LNCaP clone FGC (cell line): ENCODE measurements at regions not wholly inside any gene's neighbourhood (a gene's known extent, or its start where the extent isn't known, plus 50 kb on each side); places are given as distances from the start of the nearest gene placed in this dataset.

Experiments used
- DNase-seq: peaks from one replicate; pipeline ENCODE4 v3.0.0-alpha.2; 2011; ENCODE audit warnings: low read depth
- H3K4me3 ChIP-seq: 2 replicates; pipeline ENCODE4 v1.5.1; 2011; ENCODE audit warnings: mild to moderate bottlenecking, low read depth, low read length, control low read depth
- TF ChIP-seq, protein P1 (sequence below): IDR thresholded peaks from 2 replicates; pipeline ENCODE4 v1.5.1; 2012; ENCODE audit warnings: mild to moderate bottlenecking; ENCODE audit not compliant: control insufficient read depth, insufficient read depth; ENCODE audit errors: extremely low read depth

DNA sequence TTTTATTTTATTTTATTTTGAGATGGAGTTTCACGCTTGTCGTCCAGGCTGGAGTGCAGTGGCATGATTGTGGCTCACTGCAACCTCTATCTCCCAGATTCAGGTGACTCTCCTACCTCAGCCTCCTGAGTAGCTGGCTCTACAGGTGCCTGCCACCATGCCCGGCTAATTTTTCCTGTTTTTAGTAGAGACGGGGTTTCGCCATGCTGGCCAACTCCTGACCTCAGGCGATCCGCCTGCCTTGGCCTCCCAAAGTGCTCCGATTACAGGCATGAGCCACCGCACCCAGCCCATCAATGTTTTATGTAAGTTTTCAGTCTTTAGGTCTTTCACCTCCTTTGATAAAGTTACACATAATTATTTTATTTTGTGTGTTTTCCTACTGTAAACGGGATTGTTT is 154.6 kb downstream of the COPRS start:
- no peak for DNase-seq
- H3K4me3 ChIP-seq, result no peak overlapping the region
- TF ChIP-seq, protein P1, sequence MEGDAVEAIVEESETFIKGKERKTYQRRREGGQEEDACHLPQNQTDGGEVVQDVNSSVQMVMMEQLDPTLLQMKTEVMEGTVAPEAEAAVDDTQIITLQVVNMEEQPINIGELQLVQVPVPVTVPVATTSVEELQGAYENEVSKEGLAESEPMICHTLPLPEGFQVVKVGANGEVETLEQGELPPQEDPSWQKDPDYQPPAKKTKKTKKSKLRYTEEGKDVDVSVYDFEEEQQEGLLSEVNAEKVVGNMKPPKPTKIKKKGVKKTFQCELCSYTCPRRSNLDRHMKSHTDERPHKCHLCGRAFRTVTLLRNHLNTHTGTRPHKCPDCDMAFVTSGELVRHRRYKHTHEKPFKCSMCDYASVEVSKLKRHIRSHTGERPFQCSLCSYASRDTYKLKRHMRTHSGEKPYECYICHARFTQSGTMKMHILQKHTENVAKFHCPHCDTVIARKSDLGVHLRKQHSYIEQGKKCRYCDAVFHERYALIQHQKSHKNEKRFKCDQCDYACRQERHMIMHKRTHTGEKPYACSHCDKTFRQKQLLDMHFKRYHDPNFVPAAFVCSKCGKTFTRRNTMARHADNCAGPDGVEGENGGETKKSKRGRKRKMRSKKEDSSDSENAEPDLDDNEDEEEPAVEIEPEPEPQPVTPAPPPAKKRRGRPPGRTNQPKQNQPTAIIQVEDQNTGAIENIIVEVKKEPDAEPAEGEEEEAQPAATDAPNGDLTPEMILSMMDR, result no peak

DNA sequence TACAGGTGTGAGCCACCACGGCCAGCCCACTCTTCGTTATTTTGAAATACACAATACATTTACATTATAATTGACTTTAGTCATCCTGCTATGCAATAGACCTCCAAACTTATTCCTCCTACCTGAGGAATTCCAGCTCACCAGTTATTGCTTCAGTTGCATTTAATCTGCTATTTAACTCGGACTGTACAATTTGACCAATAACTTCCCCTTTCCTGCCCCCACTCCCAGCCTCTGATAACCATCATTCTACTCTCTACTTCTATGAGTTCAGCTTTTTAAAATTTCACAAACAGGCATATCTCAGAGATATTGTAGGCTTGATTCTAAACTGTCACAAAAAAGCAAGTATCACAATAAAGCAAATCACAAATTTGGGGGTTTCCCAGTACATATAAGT is 157.0 kb downstream of the COPRS start:
- no peak overlapping the region for H3K4me3 ChIP-seq
- TF ChIP-seq, protein P1, result no peak
- no peak for DNase-seq

DNA sequence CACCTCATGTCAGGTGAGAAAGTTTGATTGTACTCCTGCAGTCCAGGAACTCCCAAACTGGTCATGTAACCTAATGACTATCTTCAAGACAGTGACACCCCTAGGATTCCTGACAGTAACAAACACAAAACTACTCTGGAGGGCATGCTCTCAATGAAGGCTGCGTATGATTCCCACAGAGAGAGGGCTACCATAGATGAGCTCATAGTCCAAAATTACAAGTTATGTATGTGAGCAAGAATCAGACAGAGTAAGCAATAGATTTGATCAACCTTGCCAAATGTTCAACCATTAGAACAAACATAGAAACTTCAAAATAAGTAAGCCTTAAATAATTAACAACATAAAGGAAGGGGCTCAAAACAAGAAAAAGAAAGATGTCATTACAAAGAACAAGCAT is 158.1 kb downstream of the COPRS start:
- DNase-seq, result no peak
- H3K4me3 ChIP-seq, result no peak overlapping the region
- TF ChIP-seq, protein P1, result no peak

DNA sequence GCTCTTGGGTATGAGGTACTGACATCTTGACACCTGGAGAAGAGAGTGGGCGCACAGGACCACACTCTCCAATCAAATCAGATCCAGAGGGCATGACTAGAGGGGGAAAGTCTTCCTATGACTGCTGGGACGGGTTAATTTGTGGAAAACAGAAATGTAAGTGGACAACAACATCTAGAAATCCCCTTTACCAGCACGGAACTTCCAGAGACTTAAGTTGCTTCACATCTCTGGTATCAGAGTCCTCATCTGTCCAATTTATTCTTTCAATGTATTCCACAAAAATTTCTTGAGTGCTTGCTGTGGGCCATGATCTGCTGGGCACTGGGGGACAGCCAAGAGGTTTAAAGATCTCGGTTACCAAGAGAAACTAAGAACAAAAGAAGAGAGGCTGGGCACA is 159.2 kb downstream of the COPRS start:
- DNase-seq, result no peak

DNA sequence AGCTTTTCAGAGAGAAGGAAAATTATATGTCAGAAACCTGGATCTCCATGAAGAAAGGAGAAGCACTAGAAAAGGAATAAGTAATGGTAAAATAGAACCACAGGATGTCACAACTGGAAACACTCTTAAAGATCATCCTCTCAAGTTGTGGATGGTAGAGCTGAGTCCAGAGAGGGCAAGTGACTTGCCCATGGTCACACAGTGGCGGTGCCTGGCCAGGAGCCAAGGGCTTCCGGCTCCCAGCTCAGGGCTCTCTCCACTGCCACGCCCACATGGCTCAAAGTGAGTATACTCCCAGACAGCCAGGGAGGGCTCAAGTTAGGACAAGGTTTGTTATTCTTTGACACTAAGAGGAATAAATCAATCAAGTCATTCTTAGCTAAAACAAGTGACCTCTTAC is 159.8 kb downstream of the COPRS start:
- DNase-seq, result no peak
- TF ChIP-seq, protein P1, result no peak
- H3K4me3 ChIP-seq, result no peak overlapping the region

More for the DNA sequence above, 159.2 kb downstream of the COPRS start:
- H3K4me3 ChIP-seq, result no peak overlapping the region
- TF ChIP-seq, protein P1, result no peak

DNA sequence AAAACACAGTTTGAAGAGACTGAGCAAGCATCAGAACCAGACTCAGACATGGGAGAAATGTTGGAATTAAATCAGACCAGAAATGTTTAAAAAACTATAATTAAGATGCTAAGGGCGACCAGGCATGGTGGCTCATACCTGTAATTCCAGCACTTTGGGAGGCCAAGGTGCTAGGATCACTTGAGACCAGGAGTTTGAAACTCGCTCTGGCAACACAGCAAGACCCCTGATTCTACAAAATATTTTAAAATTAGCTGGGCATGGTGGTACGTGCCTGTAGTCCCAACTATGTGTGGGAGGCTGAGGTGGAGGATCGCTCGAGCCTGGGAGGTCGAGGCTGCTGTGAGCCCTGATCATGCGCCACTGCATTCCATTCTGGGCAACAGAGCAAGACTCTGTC is 160.3 kb downstream of the COPRS start:
- TF ChIP-seq, protein P1, result no peak
- no peak for DNase-seq
- H3K4me3 ChIP-seq, result no peak overlapping the region

DNA sequence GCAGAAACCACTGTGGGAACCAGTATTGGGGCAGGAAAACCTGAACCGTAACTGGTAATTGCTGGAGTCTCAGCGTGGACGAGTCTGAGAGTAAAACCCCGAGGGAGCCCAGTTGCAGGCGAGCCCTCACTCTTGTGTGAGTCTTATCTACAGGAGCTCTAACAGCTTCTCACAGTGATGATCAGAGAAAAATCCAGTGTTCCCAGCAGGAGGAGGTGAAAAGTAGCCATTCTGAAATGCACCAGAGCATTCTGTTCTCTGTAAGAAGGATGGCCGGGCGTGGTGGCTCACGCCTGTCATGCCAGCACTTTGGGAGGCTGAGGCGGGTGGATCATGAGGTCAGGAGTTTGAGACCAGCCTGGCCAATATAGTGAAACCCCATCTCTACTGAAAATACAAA is 161.2 kb downstream of the COPRS start:
- DNase-seq, result no peak
- TF ChIP-seq, protein P1, result no peak
- H3K4me3 ChIP-seq, result no peak overlapping the region
